ENCODE measurements at regions not wholly inside any gene's neighbourhood (a gene's known extent, or its start where the extent isn't known, plus 50 kb on each side); places are given as distances from the start of the nearest gene placed in this dataset.

- Histone ChIP-seq H3K9me3 (no peaks in the 10 kb centered on the region), H3K27me3 (ENCODE audit: insufficient read depth in 3 of 3, low read length in 2 of 3) (no peaks in the 10 kb centered on the region), H3K4me3 (no peak overlapping the region), H3K36me3 (ENCODE audit: insufficient read depth in 1 of 2, low read depth in 1 of 2) (no peaks in the 10 kb centered on the region), H3K4me1 (no peaks in the 10 kb centered on the region), H3K27ac (no peak overlapping the region)
- no peak for DNase-seq
- no peak for ATAC-seq
- intact Hi-C loops (cut with DNase I) = no loop called here
- WGBS, 3 donors = 89 to 96% (median 92%) methylated on average over 1 of the region's 1 CpG
- no peak for TF ChIP-seq CTCF (IDR thresholded peaks at IDR 0.05)
These were observed 759.2 kb upstream of the SLITRK1 start for GRCh38 chr13:84641491-84641890.

- no peaks in the 10 kb centered on the region for H3K4me1 ChIP-seq
- 53 to 100% (median 93%) methylated on average over 1 of the region's 1 CpG for WGBS, 3 donors
These were observed 758.4 kb upstream of the SLITRK1 start for GRCh38 chr13:84640691-84641090.

GRCh38 chr13:84630476-84630875 is 748.2 kb upstream of the SLITRK1 start:
- no peak for DNase-seq
- Histone ChIP-seq H3K4me1 (no peaks in the 10 kb centered on the region), H3K27ac (no peak overlapping the region), H3K9me3 (no peaks in the 10 kb centered on the region), H3K36me3 (ENCODE audit: insufficient read depth in 1 of 2, low read depth in 1 of 2) (no peaks in the 10 kb centered on the region), H3K4me3 (no peak overlapping the region), H3K27me3 (ENCODE audit: insufficient read depth in 3 of 3, low read length in 2 of 3) (no peaks in the 10 kb centered on the region)
- 90 to 97% (median 94%) methylated on average over 3 of the region's 3 CpGs for WGBS, 3 donors
- intact Hi-C loops (cut with DNase I) = no loop called here
- no peak for ATAC-seq
- no peak for TF ChIP-seq CTCF (IDR thresholded peaks at IDR 0.05)

More at GRCh38 chr13:84640691-84641090, 758.4 kb upstream of the SLITRK1 start:
- ATAC-seq (no peak), DNase-seq (no peak)
- Histone ChIP-seq H3K4me3 (no peak overlapping the region), H3K36me3 (ENCODE audit: insufficient read depth in 1 of 2, low read depth in 1 of 2) (no peaks in the 10 kb centered on the region), H3K27ac (no peak overlapping the region), H3K9me3 (no peaks in the 10 kb centered on the region), H3K27me3 (ENCODE audit: insufficient read depth in 3 of 3, low read length in 2 of 3) (no peaks in the 10 kb centered on the region)
- TF ChIP-seq CTCF (IDR thresholded peaks at IDR 0.05) = no peak
- intact Hi-C loops (cut with DNase I) = no loop called here

- Histone ChIP-seq H3K27me3 (ENCODE audit: insufficient read depth in 3 of 3, low read length in 2 of 3) (no peaks in the 10 kb centered on the region), H3K9me3 (no peaks in the 10 kb centered on the region), H3K27ac (no peak overlapping the region), H3K36me3 (ENCODE audit: insufficient read depth in 1 of 2, low read depth in 1 of 2) (no peaks in the 10 kb centered on the region), H3K4me1 (no peaks in the 10 kb centered on the region), H3K4me3 (no peak overlapping the region)
- intact Hi-C loops (cut with DNase I) = no loop called here
- DNase-seq = no peak
- no peak for ATAC-seq
- TF ChIP-seq CTCF (IDR thresholded peaks at IDR 0.05) = no peak
These were observed 734.6 kb upstream of the SLITRK1 start for GRCh38 chr13:84616864-84617263.

GRCh38 chr13:84609716-84610115 is 727.4 kb upstream of the SLITRK1 start:
- intact Hi-C loops (cut with DNase I) = no loop called here
- no peak for TF ChIP-seq CTCF (IDR thresholded peaks at IDR 0.05)

More at GRCh38 chr13:84609716-84610115, 727.4 kb upstream of the SLITRK1 start:
- Histone ChIP-seq H3K27me3 (ENCODE audit: insufficient read depth in 3 of 3, low read length in 2 of 3) (no peaks in the 10 kb centered on the region), H3K4me3 (no peak overlapping the region), H3K9me3 (no peaks in the 10 kb centered on the region), H3K27ac (no peak overlapping the region), H3K4me1 (no peaks in the 10 kb centered on the region), H3K36me3 (ENCODE audit: insufficient read depth in 1 of 2, low read depth in 1 of 2) (no peaks in the 10 kb centered on the region)
- WGBS, 3 donors = 56 to 68% (median 57%) methylated on average over 1 of the region's 1 CpG
- ATAC-seq = no peak
- DNase-seq = no peak
